GDM1 (cell line): ENCODE measurements at regions not wholly inside any gene's neighbourhood (a gene's known extent, or its start where the extent isn't known, plus 50 kb on each side); places are given as distances from the start of the nearest gene placed in this dataset.

Source experiments
- DNase-seq: peaks from one replicate; lab custom pipeline; 2025; lab: John Stamatoyannopoulos, UW

DNA sequence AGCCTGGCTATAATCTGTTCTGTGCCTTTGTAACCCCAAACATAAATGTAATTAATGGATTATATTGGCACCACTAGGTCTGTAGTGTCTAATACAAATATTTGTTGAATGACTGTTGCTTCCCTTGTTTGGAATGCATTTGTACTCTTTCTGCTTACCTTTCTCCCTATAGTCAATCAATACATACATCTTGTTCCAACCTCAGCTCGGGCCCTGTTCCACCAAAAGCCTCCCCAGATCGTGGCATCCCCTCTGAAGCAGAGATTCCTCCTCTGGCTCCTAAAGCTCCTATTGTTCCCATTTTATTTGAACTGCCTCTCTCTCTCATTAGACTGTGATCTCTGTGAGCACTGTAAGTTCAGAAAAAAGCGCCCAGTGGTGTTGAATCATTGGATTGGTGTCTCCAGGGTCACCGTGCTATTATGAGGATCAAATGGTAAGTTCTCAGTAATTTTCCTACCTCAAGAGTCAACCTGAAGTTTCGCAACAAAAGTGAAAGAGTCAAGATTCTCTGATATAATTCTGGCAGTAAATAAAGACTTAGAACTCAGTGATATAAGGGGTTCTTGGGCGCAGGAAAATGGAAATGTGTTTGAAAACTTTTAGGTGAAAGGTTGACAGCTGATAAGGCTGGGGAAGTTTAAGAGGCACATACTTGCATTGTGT, 151.5 kb downstream of the KLF5 start:
- no peak for DNase-seq

DNA sequence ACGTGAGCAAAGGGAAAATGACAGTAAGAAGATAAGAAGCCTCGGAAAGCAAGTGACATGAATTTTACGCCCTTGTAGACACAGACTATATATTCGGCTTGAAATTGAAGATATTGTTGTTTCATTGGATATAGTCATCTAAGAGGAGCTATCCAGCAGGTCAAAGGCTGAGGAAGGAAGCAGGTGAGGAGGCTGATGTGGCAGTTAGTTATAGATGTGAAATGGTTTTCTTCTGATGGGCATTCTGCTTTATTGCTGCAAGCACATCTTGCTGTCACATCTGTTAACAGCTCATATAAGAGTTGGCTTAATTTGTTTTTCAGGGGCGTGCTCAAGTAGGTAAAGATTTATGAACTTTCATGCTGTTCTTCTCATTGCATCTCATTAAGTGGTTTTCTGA, 146.1 kb downstream of the KLF5 start:
- DNase-seq: no peak

DNA sequence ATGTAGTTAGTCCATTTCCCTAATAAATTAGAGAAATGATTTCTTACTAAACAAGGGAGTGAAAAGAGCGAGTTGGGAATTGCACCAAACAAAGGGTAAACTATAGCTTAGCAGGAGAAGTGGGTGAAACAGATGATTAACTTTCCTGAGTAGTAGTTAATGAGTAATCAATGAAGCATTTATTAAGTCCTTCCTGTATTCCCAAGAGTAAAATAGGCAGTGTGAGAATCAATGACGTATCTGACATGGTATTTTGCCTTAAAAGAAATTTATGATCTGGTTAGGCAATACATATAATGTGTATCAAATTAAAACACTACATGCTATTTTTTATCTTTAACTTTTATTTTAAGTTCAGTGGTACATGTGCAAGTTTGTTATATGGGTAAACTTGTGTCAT, 142.8 kb downstream of the KLF5 start:
- DNase-seq: no peak

DNA sequence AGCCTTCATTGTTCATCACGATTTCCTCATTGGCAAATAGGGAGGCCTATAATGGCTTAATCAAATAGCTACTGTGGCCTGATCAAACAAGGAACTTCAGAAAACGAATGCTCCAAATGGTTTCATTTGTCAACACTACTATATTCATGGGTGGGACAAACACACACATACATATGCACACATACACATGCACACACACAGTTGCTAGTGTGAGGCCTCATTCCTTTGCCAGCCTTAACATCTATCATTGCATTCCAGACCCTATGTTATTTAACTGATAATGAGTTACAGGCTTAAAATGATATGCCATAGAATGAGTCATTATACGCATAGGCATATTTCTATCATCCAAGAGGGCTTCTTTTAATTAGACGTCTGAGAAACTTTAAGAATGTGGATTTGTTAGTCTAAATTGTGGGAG, 140.2 kb downstream of the KLF5 start:
- DNase-seq: no peak

DNA sequence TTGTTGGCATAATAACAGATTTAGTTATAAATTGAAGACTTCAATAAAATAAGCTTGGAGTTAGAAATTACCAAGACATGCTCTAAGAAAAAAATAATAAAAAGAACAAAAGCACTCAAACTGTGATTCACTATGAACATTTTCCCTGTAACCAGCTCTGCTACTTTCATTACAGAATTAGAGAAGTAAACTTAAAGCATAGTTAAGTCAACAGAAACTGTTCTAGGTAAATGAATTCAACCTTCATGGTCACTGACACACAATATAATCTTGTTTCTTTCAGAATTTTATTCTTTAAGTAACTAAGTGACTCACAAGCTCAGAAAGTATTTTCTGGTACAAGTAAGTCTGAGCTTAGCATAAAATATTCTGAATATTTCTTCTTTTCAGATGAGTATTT, 136.3 kb downstream of the KLF5 start:
- no peak for DNase-seq

DNA sequence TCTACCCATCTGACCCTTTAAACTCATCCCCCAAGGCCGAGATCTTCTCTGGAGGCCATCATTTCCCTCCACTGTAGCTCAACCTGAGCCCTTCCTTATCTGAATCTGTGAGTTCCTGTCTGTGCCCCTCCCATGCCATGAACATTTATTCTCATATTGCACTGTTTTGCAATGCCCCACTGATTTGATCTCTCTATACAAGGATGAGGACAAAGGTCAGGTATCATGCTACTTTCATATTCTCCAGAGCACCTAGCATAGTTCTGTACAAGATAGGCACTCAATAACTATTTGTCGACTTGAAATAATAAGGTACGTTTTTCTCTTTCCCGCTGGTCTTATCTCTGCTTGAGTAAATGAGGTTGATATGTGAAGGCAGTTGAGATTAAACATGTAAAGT, 135.5 kb downstream of the KLF5 start:
- DNase-seq: no peak

DNA sequence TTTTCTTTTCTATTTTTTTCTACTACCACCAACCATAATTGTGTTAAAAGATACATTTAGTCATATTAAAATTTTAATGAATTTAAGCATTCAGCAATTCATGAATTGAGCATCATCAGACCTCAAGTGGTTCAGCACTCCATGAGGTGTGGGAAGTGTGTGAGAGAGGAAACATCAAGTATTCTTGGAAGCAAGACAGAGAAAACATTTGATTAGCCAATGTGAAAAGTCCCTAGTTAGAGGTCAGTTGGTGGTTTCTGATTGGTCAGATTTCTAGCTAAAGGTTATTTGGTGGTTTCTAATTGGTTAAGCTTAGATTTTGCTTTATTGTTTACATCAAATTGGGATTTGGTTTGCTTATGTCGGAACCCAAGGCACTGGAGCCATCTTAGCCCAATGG, 134.7 kb downstream of the KLF5 start:
- DNase-seq: no peak

DNA sequence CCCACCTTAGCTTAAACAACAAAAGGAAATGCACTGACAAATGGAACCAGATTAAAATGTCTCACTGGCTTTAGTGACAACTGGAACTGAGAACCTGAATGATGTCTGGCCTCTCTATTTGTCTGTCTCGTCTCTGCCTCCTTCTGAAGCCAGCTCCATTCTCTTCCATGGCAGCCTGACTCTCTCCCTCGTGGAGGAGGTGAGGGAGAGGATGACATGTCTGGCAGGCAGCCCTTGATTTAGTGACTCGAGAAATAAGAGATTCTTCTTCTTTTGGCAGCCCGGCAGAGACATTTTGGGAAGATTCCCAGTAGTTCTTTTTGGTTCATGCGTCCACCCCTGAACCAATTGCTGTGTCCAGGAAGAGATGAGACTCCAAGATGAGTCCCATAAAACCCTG, 131.7 kb downstream of the KLF5 start:
- no peak for DNase-seq

DNA sequence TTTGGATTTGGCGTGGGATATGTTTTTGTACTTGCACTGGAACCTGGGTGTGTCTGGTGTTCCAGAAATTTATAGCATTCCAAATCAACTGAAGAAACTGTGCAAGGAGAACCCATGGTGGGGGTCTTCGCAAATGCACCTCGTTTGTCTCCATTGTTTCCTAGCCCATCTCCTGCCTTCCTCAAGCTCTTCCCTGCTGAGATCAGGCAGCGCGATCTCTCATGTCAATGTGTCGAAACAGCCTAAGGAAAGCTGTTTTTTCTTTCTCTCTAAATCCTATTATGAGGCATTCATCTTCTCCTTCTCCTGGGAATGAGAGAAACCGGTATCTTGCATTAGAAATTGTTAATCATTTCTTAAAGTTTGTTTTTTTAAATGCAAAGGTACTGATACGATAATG, 131.0 kb downstream of the KLF5 start:
- DNase-seq: no peak

DNA sequence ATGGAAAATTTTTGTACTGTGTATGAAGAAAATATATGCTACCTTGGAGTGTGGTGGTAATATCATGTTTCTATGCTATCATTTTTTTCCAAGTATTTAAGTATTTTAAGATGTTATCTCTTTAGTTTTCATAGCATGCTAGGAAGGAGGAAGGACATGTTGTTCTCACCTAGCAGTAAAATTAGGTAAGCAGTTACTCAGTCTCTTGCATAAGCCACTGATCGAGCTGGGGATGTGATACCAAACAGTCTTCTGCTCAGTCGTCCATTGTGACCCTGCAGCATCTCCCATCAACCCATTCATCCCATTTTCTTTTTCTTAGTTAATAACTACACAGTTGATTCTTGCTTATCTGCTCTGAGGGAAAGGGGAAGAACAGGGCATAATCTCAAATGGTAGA, 130.6 kb downstream of the KLF5 start:
- DNase-seq: no peak

DNA sequence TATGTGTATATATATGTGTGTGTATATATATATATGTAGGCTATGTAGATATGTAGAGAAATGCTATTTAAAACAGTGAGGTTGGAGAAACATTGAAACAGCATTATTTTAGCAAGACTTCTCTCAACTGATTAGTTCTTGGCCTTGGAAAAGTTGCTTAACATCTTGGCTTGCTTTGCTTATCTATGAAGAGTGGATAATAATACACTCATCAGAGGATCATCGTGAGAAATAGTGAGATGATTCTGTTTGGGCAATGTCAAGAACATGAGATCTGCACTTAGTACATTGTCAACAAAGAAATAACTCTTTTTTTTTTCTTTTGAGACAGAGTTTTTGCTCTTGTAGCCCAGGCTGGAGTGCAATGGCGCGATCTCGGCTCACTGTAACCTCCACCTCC, 128.3 kb downstream of the KLF5 start:
- no peak for DNase-seq

DNA sequence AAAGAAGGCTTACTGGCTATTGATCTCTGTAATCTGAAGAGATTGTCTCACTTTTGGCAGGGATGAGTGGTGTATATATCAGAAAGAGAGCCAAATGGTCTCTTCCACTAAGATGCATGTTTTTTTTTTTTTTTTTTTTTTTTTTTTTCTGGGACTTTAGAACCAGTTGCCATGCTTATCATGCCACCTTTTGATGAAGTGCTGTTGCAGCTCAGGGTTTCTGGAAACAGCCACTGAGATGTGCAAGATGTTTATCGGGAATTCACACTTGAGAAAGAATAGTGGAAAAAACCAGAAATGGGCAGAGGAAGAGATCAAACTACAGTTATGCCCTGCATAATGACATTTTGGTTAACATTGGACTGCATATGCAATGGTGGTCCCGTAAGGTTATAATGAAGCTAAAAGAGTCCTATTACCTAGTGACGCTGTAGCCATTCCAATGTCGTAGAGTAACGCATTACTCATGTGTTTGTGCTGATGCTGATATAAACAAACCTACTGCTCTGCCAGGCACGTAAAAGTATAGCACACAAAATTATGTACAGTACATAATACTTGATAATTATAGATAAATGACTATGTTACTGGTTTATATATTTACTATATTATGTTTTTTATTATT, 121.0 kb downstream of the KLF5 start:
- no peak for DNase-seq

DNA sequence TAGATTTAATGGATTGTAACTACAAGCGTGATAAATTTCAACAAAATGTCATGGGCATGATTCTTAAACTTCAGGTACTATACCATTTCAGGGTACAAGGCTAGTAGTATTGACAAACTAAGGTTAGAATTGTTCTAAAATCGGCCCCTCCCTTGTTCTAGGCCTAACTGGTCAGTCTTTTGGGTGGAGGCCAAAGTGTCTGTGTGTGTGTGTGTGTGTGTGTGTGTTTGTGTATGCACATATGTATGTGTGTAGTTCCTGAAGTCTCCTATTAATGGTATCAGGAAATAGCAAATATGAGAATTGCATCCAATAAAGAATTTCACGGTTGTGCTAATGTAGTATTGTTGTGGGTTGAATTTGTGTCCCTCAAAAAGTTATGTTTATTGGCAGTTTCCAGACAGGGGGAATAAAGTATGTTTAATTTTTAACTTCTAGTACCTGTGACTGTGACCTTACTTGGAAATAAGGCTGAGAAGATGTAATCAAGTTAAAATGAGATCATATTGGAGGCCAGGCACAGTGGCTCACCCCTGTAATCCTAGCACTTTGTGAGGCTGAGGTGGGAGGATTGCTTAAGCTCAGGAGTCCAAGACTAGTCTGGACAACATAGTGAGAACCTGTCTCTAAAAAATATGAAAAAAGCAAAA, 119.2 kb downstream of the KLF5 start:
- no peak for DNase-seq

DNA sequence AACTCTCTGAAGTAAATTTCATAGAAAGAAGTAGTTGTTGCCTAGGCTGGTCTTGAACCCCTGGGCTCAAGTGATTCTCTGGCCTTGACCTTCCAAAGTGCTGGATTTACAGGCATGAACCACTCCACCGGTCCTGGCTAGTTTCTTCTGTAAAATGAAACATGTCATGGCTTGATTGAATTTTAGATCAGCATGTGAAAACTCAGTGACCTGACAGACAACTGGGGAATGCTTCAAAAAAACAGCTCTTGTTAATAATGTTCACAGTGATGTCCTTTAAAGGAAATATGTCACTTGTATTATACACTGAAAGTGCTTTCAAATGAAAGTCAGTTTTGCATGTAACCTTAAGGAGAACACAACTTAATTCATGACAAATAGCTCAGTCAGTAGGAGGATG, 118.2 kb downstream of the KLF5 start:
- no peak for DNase-seq

DNA sequence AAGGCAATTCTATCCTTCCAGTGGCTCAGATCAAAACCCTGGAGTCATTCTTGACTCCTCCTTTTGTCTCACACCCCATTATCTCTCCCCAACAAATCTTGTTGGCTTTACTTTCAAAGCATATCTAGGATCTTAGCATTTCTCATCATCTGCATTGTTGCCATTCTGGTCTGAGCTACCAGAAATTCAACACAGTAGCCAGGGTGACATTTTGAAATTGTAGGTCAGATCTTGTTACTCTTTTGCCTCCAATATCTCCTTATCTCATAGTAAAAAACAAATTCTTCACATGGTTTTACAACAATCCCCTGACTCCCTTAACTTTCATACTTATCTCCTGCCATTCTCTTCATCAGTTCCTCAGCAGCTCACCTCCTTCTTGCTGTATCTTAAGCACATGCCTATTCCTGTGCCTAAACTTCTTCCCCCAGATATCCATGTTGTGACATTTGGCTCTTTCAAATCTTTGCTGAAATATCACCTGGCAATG, 115.8 kb downstream of the KLF5 start:
- DNase-seq: no peak

DNA sequence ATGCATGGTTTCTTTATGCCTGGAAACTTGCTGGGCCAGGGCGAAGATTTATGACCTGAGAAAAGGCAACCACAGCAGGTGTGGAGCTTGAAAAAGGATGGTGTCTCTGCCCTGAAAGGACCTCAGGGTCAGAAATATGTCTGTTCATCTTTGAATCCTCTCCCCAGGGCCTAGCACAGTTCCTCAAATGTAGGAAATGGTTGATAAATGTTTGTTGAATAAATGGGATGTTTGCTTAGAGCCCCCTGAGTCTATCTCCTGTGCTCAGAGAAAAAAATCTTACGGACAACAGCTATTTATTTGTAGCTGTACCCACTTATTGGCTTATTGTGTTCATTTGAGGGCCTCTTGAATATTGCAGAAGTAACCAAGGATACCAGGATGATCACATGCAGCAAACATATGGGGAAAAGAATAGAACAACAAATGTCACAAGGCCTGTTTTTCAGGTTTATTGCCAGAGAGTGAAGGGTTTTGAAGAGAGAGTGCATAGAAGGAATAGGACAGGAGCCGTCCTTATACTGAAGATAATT, 114.5 kb downstream of the KLF5 start:
- DNase-seq: no peak

DNA sequence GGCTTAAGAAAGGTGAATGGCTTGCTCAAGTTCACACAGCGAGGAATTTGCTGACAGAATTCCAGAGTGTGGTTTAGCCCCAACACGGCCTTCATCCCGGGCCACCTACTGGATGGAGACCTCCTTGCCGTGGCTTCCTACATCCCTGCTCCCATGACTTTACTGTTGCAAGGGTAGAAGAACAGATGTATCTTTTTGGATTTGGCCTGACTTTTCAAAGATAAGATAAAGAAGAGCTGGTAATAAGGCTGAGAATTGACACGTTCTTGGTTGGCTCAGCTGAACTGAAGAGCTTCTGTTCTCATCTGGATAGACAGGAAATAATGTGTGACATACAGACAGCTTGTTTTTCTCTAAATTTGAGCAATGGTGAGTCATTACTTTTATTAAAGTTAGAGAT, 113.1 kb downstream of the KLF5 start:
- DNase-seq: no peak

DNA sequence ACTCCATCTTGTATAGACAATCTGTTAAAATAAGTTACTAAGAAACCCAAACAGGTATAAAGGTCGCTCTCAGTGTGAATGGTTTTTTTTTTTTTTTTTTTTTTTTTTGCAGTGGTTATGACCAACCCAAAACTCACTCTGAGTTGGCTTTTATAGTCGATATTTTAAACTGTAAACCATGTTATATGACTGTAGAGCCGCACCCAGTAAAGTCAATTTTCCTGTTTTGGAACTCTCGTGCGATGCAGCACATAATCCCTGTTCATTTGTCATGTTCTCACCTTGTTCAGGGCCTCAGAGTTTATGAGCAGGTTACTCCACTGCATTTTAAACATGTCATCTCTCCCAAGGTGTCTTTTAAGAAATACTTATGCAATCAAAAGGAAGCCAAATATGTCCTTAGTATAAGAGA, 112.5 kb downstream of the KLF5 start:
- no peak for DNase-seq

DNA sequence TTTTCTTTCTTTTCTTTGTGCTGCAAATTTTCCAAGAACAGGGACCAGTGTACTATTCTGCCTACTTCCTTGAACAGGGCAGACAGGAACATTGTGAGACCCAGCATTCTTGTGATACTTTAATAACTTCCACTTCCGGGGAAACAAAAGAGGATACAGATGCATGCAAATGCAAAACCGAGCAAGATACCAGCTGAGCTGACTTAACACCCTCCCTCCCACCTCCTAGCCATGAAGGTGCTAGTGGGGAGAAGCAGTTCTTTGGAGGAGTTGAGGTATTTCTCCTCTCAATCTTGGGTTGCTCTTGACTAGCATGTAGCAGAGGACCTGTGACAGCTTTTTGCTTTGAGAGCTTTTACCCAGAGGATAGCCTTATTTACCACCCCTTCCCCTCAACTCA, 111.2 kb downstream of the KLF5 start:
- no peak for DNase-seq

DNA sequence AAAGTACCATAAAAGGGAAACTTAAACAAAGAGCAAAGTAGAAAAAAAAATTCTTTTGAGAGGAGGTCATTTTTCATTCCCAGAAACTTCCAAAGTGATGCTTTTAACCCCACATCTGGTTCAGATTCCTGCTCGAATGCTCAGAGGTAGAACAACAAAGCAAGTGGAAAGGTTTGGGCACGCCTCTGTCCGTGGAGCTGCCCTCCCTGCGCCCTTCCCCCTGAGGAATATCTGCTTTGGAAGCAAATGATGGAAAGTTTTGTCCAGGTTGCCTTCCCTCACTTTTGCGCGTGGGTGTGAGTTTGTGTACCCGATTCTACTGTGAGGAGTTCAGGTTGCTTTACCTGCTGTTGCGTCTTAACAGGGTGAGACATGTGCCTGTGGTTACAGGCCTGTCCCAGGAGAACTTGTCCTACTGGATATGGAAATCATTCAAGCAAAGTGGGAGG, 110.2 kb downstream of the KLF5 start:
- no peak for DNase-seq

DNA sequence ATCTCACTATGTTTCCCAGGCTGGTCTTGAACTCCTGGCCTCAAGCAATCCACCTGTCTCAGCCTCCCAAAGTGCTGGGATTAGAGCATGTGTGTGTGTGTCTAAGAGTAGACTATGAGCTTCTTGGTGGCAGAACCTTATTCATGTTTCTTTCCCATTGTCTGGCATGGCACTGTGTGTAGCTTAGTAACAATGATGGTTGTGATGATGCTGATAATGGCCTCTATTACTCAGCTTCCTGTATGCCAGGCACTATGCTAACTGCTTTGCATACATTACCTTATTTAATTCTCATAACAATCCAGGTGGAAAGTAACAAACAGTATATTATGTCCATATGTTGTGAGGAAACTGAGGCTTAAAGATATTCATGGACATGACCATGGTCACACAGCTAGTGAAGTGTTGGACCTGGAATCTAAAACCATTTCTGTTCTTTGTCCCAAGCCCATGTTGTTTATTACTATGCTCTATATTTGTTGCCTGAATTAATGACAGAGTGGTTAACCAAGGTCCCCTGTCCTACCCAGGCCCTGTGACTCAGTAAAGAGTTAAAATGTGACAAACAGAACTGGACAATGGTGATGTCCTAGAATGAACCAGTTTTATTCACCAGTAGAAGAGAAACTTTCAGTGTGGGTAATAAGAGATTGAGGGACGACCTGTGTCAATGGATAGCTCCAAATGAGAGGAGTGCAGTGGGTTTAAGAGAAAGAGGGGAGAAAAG, 109.6 kb downstream of the KLF5 start:
- DNase-seq: no peak

DNA sequence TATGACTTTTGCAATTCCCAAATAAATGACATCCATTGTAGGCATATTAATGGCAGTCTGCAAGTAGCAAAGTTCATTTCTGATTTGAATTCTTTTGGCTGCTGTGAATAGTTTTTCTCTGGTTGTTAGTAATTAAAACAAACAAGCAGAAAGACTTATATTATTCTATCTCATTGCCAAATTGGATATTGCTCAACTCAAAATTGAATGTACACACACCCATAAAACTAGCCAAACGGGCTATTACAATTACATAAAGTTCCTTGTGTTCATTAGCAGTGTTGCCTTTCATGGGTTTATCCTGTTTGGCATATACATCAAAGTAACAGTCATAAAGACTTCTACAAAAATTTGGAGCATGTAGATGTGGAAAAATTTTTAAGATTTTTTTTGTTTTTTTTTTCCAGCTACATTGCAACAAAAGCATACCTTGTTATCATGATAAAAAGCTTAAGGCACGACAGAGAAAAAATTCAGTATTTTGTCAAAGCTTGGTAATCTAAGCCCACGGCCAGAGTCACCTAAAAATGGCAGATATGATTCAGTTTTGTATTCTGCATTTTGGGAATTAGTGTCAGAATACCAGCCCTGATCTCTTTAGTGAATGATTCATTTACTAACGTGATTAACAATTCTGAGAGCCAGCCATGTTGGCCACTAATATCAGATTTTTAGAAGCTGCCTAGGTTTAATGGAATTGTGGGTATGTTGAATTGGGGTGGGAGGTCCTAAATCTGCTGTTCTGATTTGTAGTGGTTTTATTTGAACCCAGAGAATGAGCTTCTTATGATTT, 108.4 kb downstream of the KLF5 start:
- no peak for DNase-seq
